Thyroid gland (tissue), 4 donors: ENCODE measurements at regions not wholly inside any gene's neighbourhood (a gene's known extent, or its start where the extent isn't known, plus 50 kb on each side); places are given as distances from the start of the nearest gene placed in this dataset.

Experiments
- DNase-seq, 2 donors: peaks; one replicate each; pipeline ENCODE4 v3.0.0-alpha.2; 2019
- H3K27ac ChIP-seq, 3 donors: fragments of 200-600 bp; sonication (generic); 1 replicate in 2 of 3; 2 replicates in 1 of 3; pipeline ENCODE4 v1.5.1; 2016 to 2019; ENCODE audit warnings: mild to moderate bottlenecking in 1 of 3, moderate library complexity in 1 of 3
- H3K27me3 ChIP-seq: fragments of 200-600 bp; sonication (generic); one replicate; pipeline ENCODE4 v1.5.1; 2019
- H3K36me3 ChIP-seq, 2 donors: fragments of 200-600 bp; sonication (generic); one replicate each; pipeline ENCODE4 v1.5.1; 2016 to 2019
- H3K4me1 ChIP-seq, 2 donors: fragments of 200-600 bp; sonication (generic); one replicate each; pipeline ENCODE4 v1.5.1; 2017 to 2019
- H3K4me3 ChIP-seq, 3 donors: fragments of 200-600 bp; sonication (generic); replicated peaks in 1 of 3; 1 replicate in 2 of 3; 2 replicates in 1 of 3; pipeline ENCODE4 v1.5.1; 2016; ENCODE audit warnings: mild to moderate bottlenecking in 1 of 3
- H3K9me3 ChIP-seq: fragments of 200-600 bp; sonication (generic); one replicate; pipeline ENCODE4 v1.5.1; 2017
- POLR2A ChIP-seq, 2 donors: fragments of 450-650 bp; IDR thresholded peaks; one replicate each; pipeline ENCODE4 v1.6.1; 2017; ENCODE audit warnings: antibody characterized with exemption in 2 of 2, mild to moderate bottlenecking in 2 of 2, moderate library complexity in 1 of 2
- WGBS, 2 donors: methylation state at CpG; one replicate each; pipeline ENCODE4 v1.1.5; 2017; 5-methylcytosine and 5-hydroxymethylcytosine counted together
- intact Hi-C: fragments of 100-400 bp; cut with DNase I; formaldehyde crosslinking; loops from one replicate; pipeline ENCODE4 v1.15.1; 2023
- TF ChIP-seq, protein P1 (sequence below), 6 experiments: fragments of 200-600 bp in 3 of 6; fragments of 450-650 bp in 3 of 6; sonication (generic) in 3 of 6; IDR thresholded peaks; one replicate each; pipeline ENCODE4 v1.5.1; 2016 to 2019; ENCODE audit warnings: antibody characterized with exemption in 6 of 6, mild to moderate bottlenecking in 2 of 6, inconsistent platforms in 1 of 6, moderate library complexity in 1 of 6

DNA sequence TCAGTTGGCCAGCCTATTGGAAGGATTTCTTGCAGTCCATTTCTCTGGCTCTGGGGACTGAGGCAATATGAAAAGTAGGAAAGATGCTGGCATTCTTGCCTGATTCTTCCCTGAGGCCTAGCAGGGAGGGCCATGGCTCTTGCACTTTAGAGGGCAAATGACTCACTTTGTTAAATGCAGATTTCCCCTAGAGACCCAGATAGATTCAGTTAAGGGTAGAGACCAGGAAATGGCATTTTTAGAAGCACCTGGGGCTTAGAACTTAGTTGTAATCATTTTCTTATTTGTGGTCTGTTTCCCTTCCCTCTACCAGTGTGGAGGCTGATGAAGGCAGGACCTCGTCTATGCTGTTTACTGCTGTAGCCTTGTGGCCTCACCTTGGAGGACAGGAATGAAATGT is 112.8 kb upstream of the NR3C1 start:
- no peak overlapping the region for H3K4me3 ChIP-seq
- no peak for DNase-seq
- H3K4me1 ChIP-seq, result no peaks in the 10 kb centered on the region
- 95 to 100% methylated on average over 1 of the region's 1 CpG for WGBS, 2 donors
- H3K36me3 ChIP-seq, result no peaks in the 10 kb centered on the region
- intact Hi-C loops, result no loop called here
- TF ChIP-seq POLR2A (IDR thresholded peaks at IDR 0.05), result no peak
- TF ChIP-seq, protein P1, sequence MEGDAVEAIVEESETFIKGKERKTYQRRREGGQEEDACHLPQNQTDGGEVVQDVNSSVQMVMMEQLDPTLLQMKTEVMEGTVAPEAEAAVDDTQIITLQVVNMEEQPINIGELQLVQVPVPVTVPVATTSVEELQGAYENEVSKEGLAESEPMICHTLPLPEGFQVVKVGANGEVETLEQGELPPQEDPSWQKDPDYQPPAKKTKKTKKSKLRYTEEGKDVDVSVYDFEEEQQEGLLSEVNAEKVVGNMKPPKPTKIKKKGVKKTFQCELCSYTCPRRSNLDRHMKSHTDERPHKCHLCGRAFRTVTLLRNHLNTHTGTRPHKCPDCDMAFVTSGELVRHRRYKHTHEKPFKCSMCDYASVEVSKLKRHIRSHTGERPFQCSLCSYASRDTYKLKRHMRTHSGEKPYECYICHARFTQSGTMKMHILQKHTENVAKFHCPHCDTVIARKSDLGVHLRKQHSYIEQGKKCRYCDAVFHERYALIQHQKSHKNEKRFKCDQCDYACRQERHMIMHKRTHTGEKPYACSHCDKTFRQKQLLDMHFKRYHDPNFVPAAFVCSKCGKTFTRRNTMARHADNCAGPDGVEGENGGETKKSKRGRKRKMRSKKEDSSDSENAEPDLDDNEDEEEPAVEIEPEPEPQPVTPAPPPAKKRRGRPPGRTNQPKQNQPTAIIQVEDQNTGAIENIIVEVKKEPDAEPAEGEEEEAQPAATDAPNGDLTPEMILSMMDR (IDR thresholded peaks at IDR 0.05), result no peak
- no peaks in the 10 kb centered on the region for H3K9me3 ChIP-seq
- H3K27ac ChIP-seq, result no peak overlapping the region
- H3K27me3 ChIP-seq, result no peaks in the 10 kb centered on the region

DNA sequence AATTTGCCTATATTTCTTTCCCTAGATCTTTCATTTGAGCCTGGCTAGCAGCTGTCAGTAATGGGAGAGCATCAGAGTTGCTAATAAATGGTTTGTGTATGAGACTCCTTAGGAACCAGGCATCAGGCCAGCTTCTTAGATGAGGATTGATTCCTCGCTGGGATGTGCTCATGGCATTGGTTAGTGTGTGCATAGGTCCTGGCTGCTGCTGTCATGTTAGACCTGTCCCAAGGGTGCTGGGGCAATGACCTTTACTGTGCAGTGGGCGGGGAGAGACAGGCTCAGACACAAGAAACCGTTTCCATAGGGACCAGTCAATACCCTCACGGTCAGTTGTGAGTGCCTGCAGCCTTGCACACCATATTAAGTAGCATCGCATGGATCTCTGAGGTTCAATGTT is 112.3 kb upstream of the NR3C1 start:
- 83 to 85% methylated on average over 4 to 5 of the region's 5 CpGs for WGBS, 2 donors
- no peaks in the 10 kb centered on the region for H3K27me3 ChIP-seq
- intact Hi-C loops, result no loop called here
- H3K36me3 ChIP-seq, result no peaks in the 10 kb centered on the region
- no peak for TF ChIP-seq POLR2A (IDR thresholded peaks at IDR 0.05)
- TF ChIP-seq, protein P1 (IDR thresholded peaks at IDR 0.05), result no peak
- H3K27ac ChIP-seq, result no peak overlapping the region
- no peak for DNase-seq
- no peaks in the 10 kb centered on the region for H3K4me1 ChIP-seq
- H3K9me3 ChIP-seq, result no peaks in the 10 kb centered on the region
- no peak overlapping the region for H3K4me3 ChIP-seq

DNA sequence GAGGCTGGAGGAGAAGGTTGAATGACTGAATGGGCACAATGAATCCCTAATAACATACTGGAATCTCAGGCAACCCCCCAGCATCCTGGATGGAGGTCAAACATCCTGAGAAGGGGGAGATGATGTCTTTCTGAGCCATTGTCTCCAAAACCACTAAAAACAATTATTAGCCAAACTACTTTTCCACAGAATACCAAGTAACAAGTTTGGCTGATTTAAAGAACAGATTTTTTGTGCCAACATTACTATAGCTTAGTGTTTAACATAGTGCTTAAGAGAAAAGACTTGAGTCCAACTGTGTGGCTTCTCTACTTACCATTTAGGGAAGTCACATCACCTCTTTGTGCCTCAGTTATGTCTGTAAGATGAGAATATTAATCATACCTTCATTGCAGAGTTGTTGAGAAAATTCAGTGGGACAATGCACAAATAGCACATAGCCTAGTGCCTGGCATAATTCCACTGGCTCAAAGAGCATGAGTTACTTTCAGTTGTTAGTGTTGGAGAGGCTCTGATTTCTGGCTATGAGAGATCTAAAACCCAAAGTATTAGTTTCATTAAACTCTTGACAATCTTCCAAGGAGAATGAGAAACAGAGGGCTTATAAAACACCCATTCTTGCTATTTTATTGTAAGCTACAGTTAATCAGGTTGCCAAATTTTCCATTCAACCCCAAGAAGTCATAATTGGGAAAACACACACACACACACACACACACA is 111.3 kb upstream of the NR3C1 start:
- H3K4me1 ChIP-seq, result no peaks in the 10 kb centered on the region
- no peaks in the 10 kb centered on the region for H3K27me3 ChIP-seq
- no peaks in the 10 kb centered on the region for H3K36me3 ChIP-seq
- no peaks in the 10 kb centered on the region for H3K9me3 ChIP-seq
- TF ChIP-seq, protein P1 (IDR thresholded peaks at IDR 0.05), result no peak
- TF ChIP-seq POLR2A (IDR thresholded peaks at IDR 0.05), result no peak
- no peak overlapping the region for H3K4me3 ChIP-seq
- intact Hi-C loops, result no loop called here
- no peak for DNase-seq
- H3K27ac ChIP-seq, result no peak overlapping the region

DNA sequence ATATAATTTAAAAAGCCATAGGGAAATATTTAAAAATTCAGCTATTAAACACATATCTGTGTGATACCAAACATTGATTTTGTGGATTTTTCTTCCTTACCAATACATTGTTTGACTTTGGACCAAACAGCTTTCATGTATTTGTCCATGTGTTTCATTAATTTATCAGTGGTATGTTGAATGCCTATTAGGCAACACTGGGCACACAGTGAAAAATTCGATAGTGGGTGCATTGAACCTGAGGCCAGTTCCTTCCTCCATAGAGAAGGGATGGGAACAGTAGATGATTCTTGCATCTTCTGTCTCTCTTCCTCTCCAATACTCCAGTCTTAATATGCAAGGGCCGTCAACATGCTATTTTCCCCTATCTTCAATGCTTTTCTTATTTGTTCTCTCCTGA is 110.2 kb upstream of the NR3C1 start:
- Histone ChIP-seq H3K9me3 (no peaks in the 10 kb centered on the region), H3K4me1 (no peaks in the 10 kb centered on the region), H3K27ac (no peak overlapping the region), H3K4me3 (no peak overlapping the region), H3K36me3 (no peaks in the 10 kb centered on the region), H3K27me3 (no peaks in the 10 kb centered on the region)
- intact Hi-C loops, result no loop called here
- TF ChIP-seq, protein P1 (IDR thresholded peaks at IDR 0.05), result no peak
- no peak for TF ChIP-seq POLR2A (IDR thresholded peaks at IDR 0.05)
- 95 to 96% methylated on average over 2 of the region's 2 CpGs for WGBS, 2 donors
- DNase-seq, result no peak

DNA sequence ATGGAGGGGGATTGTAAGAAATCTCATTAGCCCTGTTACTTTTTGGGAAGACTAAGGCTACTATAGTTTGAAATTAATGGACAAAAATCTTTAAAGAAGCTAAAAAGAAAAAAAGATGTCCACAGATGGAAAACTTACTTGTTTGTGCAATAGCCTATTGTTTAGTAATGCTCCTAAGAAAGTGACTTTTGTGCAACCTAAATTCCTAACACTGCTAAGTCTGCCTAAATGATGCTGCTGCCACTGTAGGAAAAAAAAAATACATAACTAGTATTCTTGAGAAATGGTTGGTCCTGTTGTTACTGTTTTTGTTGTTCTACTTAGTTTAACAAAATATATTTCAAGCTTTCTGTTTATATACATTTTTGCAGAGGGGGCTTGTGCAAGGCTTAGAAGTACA is 108.2 kb upstream of the NR3C1 start:
- TF ChIP-seq, protein P1 (IDR thresholded peaks at IDR 0.05), result no peak
- TF ChIP-seq POLR2A (IDR thresholded peaks at IDR 0.05), result no peak
- H3K4me3 ChIP-seq, result no peak overlapping the region
- no peaks in the 10 kb centered on the region for H3K9me3 ChIP-seq

More for the DNA sequence above, 108.2 kb upstream of the NR3C1 start:
- no peak overlapping the region for H3K27ac ChIP-seq
- intact Hi-C loops, result no loop called here
- H3K36me3 ChIP-seq, result no peaks in the 10 kb centered on the region
- no peaks in the 10 kb centered on the region for H3K4me1 ChIP-seq
- no peak for DNase-seq
- no peaks in the 10 kb centered on the region for H3K27me3 ChIP-seq
